Renal pelvis (tissue), 1 donor: ENCODE measurements at regions not wholly inside any gene's neighbourhood (a gene's known extent, or its start where the extent isn't known, plus 50 kb on each side); places are given as distances from the start of the nearest gene placed in this dataset.
"Not testable (repeated sequence)": the region's sequence is repeated elsewhere in the genome, so short reads cannot be mapped to it uniquely, and the experiment has no call there.

Experiments used
- DNase-seq: peaks from one replicate; pipeline ENCODE4 v3.0.0-alpha.2; 2013

GRCh38 chr10:94125856-94126255 lies 132.1 kb downstream of the PLCE1 start:
- no peak for DNase-seq

GRCh38 chr10:94129393-94130130 lies 135.8 kb downstream of the PLCE1 start:
- no peak for DNase-seq

- peak; percentile 21 for DNase-seq
Measured at GRCh38 chr10:94131885-94132284, 138.2 kb downstream of the PLCE1 start.

GRCh38 chr10:94133239-94133638 lies 139.5 kb downstream of the PLCE1 start:
- no peak for DNase-seq

GRCh38 chr10:94137747-94138146 lies 144.0 kb downstream of the PLCE1 start:
- DNase-seq: no peak

- DNase-seq: no peak
Measured at GRCh38 chr10:94138391-94138790, 144.7 kb downstream of the PLCE1 start.

- no peak for DNase-seq
Measured at GRCh38 chr10:94143261-94143660, 149.5 kb downstream of the PLCE1 start.

- no peak for DNase-seq
Measured at GRCh38 chr10:94146313-94146712, 152.6 kb downstream of the PLCE1 start.

- no peak for DNase-seq
Measured at GRCh38 chr10:94146746-94147145, 153.0 kb downstream of the PLCE1 start.

- DNase-seq: no peak
Measured at GRCh38 chr10:94149702-94150101, 156.0 kb downstream of the PLCE1 start.

- no peak for DNase-seq
Measured at GRCh38 chr10:94150541-94151184, 156.9 kb downstream of the PLCE1 start.

GRCh38 chr10:94155722-94156271 lies 162.1 kb downstream of the PLCE1 start:
- no peak for DNase-seq

GRCh38 chr10:94156453-94156852 lies 162.7 kb downstream of the PLCE1 start:
- DNase-seq: no peak

GRCh38 chr10:94165158-94165611 lies 171.5 kb downstream of the PLCE1 start:
- DNase-seq: not testable (repeated sequence)

GRCh38 chr10:94172332-94172731 lies 178.6 kb downstream of the PLCE1 start:
- DNase-seq: no peak

- DNase-seq: no peak
Measured at GRCh38 chr10:94173594-94173993, 179.9 kb downstream of the PLCE1 start.

- no peak for DNase-seq
Measured at GRCh38 chr10:94174838-94175237, 181.1 kb downstream of the PLCE1 start.

GRCh38 chr10:94178475-94179253 lies 184.1 kb downstream of the NOC3L start:
- DNase-seq: no peak

- DNase-seq: no peak
Measured at GRCh38 chr10:94180576-94180975, 182.2 kb downstream of the NOC3L start.

- no peak for DNase-seq
Measured at GRCh38 chr10:94183666-94184264, 179.0 kb downstream of the NOC3L start.

- DNase-seq: no peak
Measured at GRCh38 chr10:94186722-94187121, 176.0 kb downstream of the NOC3L start.

GRCh38 chr10:94192333-94192732 lies 170.4 kb downstream of the NOC3L start:
- DNase-seq: no peak
